ENCODE measurements at regions not wholly inside any gene's neighbourhood (a gene's known extent, or its start where the extent isn't known, plus 50 kb on each side); places are given as distances from the start of the nearest gene placed in this dataset.

DNA sequence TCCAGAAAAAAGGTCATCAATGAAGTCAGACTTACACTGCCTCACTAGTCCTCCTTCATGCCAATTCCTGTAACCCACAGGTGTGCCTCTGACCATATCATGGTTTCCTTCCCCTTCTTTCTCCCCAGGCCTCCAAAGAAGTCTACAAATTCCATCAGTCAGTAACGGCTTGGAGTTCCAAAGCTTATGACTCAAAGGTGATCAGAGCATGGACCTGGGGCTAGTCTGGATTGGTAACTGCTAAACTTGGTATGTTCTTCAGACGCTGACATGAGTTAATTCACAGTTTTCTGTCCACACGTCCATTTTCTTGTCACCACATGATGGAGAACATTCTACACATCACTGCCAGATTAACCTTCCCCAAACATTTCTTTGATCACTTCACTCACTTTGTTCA, 560.4 kb downstream of the ETNK1 start:
- H4K8ac ChIP-seq (ENCODE audit: low read depth in 2 of 2, low read length in 2 of 2): no peak overlapping the region
- POLR2A ChIA-PET (ENCODE audit: unreplicated experiment): no interaction called here
- H4K20me1 ChIP-seq (ENCODE audit: insufficient read depth, low read length): no peaks in the 10 kb centered on the region
- no peaks in the 10 kb centered on the region for H3K9me1 ChIP-seq (ENCODE audit: insufficient read depth, low read length)
- no peak overlapping the region for H2AK9ac ChIP-seq (replicated peaks; ENCODE audit: low read depth, low read length, poor library complexity)
- no peak overlapping the region for H3K56ac ChIP-seq (ENCODE audit: extremely low read depth, insufficient read depth, low read length)
- H3K9me3 ChIP-seq (ENCODE audit: control insufficient read depth, insufficient read depth, low read length): no peaks in the 10 kb centered on the region
- no peaks in the 10 kb centered on the region for H3K27me3 ChIP-seq (ENCODE audit: control insufficient read depth, insufficient read depth, low read length)
- H4K5ac ChIP-seq (ENCODE audit: low read depth, low read length): no peak overlapping the region
- H3K14ac ChIP-seq (replicated peaks; ENCODE audit: low read depth, low read length): no peak overlapping the region
- no peaks in the 10 kb centered on the region for H3K36me3 ChIP-seq (ENCODE audit: control insufficient read depth, insufficient read depth, low read length)
- no peak overlapping the region for H2BK20ac ChIP-seq (ENCODE audit: low read depth, low read length)
- H3K23ac ChIP-seq (ENCODE audit: low read depth, low read length): no peak overlapping the region
- ATAC-seq (ENCODE audit: low read depth) (no peak), DNase-seq (no peak)
- no TSS peak for BruUV-seq (replicated peaks)
- no peak overlapping the region for H2AK5ac ChIP-seq (ENCODE audit: low read depth, low read length)
- intact Hi-C loops (cut with micrococcal nuclease) (no loop called here), in situ Hi-C loops (cut with MboI; ENCODE audit: low sequenced_read_pairs) (no loop called here), dilution Hi-C loops (cut with HindIII; ENCODE audit: low sequenced_read_pairs, unreplicated experiment) (no loop called here)
- H3K18ac ChIP-seq (ENCODE audit: low read depth, low read length): no peak overlapping the region
- H3K4ac ChIP-seq (ENCODE audit: low read depth, low read length): no peak overlapping the region
- H3K27ac ChIP-seq (ENCODE audit: insufficient read depth, low read length): no peak overlapping the region
- no peak overlapping the region for H3K9ac ChIP-seq (ENCODE audit: low read depth, low read length)
- CTCF ChIA-PET: no interaction called here
- no peak overlapping the region for H2AFZ ChIP-seq (replicated peaks; ENCODE audit: low read length, poor library complexity)
- H3K4me2 ChIP-seq (ENCODE audit: low read depth, low read length): no peak overlapping the region
- no peak overlapping the region for H2BK120ac ChIP-seq (ENCODE audit: low read depth, low read length)
- no peaks in the 10 kb centered on the region for H3K4me1 ChIP-seq (ENCODE audit: control insufficient read depth, insufficient read depth, low read length)
- H2BK5ac ChIP-seq (ENCODE audit: low read depth, low read length, poor library complexity, severe bottlenecking): no peak overlapping the region
- TF ChIP-seq USF2 (IDR thresholded peaks at IDR 0.05; ENCODE audit: low read depth, low read length) (no peak), RAD21 (IDR thresholded peaks at IDR 0.05; ENCODE audit: low read length) (no peak), CHD1 (IDR thresholded peaks at IDR 0.05; ENCODE audit: low read depth, low read length) (no peak), NFE2L2 (IDR thresholded peaks at IDR 0.05; ENCODE audit: low read depth, low read length) (no peak), SMC3 (IDR thresholded peaks at IDR 0.05; ENCODE audit: low read depth, low read length) (no peak), FOS (IDR thresholded peaks at IDR 0.05; ENCODE audit: low read depth, low read length) (no peak), CEBPB (IDR thresholded peaks at IDR 0.05; ENCODE audit: low read depth, low read length) (no peak), MXI1 (IDR thresholded peaks at IDR 0.05; ENCODE audit: borderline replicate concordance, low read depth, low read length) (no peak), RCOR1 (IDR thresholded peaks at IDR 0.05; ENCODE audit: insufficient replicate concordance, low read length) (no peak), MAZ (IDR thresholded peaks at IDR 0.05; ENCODE audit: borderline replicate concordance, low read depth, low read length) (no peak), RFX5 (IDR thresholded peaks at IDR 0.05; ENCODE audit: low read depth, low read length) (no peak), BHLHE40 (IDR thresholded peaks at IDR 0.05; ENCODE audit: low read depth, low read length) (no peak), MAFK (IDR thresholded peaks at IDR 0.05; ENCODE audit: low read depth, low read length) (no peak)
- TF ChIP-seq, protein P1, sequence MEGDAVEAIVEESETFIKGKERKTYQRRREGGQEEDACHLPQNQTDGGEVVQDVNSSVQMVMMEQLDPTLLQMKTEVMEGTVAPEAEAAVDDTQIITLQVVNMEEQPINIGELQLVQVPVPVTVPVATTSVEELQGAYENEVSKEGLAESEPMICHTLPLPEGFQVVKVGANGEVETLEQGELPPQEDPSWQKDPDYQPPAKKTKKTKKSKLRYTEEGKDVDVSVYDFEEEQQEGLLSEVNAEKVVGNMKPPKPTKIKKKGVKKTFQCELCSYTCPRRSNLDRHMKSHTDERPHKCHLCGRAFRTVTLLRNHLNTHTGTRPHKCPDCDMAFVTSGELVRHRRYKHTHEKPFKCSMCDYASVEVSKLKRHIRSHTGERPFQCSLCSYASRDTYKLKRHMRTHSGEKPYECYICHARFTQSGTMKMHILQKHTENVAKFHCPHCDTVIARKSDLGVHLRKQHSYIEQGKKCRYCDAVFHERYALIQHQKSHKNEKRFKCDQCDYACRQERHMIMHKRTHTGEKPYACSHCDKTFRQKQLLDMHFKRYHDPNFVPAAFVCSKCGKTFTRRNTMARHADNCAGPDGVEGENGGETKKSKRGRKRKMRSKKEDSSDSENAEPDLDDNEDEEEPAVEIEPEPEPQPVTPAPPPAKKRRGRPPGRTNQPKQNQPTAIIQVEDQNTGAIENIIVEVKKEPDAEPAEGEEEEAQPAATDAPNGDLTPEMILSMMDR (conservative IDR thresholded peaks at IDR 0.05; ENCODE audit: low read depth, low read length): no peak
- TF ChIP-seq, protein P2, sequence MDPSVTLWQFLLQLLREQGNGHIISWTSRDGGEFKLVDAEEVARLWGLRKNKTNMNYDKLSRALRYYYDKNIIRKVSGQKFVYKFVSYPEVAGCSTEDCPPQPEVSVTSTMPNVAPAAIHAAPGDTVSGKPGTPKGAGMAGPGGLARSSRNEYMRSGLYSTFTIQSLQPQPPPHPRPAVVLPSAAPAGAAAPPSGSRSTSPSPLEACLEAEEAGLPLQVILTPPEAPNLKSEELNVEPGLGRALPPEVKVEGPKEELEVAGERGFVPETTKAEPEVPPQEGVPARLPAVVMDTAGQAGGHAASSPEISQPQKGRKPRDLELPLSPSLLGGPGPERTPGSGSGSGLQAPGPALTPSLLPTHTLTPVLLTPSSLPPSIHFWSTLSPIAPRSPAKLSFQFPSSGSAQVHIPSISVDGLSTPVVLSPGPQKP (IDR thresholded peaks at IDR 0.05; ENCODE audit: borderline replicate concordance, low read depth, low read length): no peak
- no peak overlapping the region for H3K4me3 ChIP-seq (ENCODE audit: insufficient read depth, low read depth, low read length)
- H3K79me1 ChIP-seq (ENCODE audit: low read depth in 1 of 2, low read length in 2 of 2): no peaks in the 10 kb centered on the region
- H4K91ac ChIP-seq (ENCODE audit: insufficient read depth, low read depth, low read length): no peak overlapping the region
- whole genome bisulfite sequencing, 2 experiments (ENCODE audit: extremely low coverage in 2 of 2, insufficient read length in 1 of 2): 9% methylated on average over 2 of the region's 3 CpGs; no CpG with 5 or more reads in 1 of the 2 experiments
- H2BK15ac ChIP-seq (ENCODE audit: low read depth, low read length): no peak overlapping the region
